ENCODE measurements at regions not wholly inside any gene's neighbourhood (a gene's known extent, or its start where the extent isn't known, plus 50 kb on each side); places are given as distances from the start of the nearest gene placed in this dataset.

DNA sequence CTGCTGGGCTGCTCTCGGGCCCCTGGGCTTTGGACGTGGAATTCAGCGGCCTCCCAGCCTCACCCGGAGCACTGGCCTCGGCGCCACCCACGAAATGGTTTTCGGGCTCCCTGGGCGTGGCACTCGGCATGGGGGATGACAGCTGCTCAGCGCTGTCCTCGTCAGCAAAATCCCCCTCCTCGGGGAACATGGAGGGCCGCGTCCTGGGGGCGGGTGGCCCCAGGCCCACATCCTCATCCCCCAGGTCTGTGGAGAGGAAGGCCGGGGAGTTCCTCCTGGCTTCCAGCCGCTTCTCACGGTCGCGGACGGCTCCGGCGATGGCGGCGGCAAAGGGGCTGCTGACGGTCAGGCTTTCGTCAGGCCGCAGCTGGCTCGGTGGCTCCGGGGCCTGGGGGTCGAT is 88.4 kb downstream of the CTTN start:
- DNase-seq, result no peak

DNA sequence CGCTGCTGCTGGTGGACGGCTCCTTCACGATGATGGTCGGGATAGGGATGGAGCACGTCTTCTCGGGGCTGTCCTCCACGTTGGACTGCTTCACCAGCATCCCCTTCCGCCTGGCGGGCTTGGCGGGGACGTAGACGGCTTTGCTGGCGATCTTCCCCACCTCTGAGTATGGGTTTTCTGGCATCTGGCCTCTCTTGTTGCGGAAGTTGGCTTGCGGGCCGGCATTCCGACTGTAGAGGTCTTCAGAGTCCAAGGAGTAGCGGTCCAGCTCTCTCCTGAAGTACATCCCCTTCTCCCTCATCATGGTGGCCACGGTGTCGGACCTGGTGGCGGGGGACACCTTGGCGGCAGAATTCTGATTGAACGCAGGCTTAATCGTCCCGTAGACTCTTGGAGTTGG is 88.8 kb downstream of the CTTN start:
- DNase-seq, result no peak

DNA sequence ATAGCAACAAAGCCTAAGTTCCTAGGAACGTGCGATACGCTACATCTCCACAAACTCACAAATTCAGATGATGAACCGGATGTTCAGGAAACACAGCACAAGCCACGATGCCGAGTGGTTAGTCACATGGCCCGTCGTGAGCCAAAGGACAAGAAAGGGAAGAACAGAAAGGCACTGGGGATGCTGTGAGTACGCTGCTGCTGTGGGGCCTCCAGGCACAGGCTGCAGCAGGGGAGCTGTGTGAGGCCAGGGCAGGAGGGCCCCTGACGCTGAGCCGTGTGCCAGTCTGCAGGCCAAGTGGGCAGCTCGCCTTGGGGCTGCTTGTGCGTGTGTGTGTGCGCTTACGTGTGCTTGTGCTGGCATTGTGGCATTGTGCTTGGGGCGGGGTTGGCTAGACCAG is 89.4 kb downstream of the CTTN start:
- no peak for DNase-seq

DNA sequence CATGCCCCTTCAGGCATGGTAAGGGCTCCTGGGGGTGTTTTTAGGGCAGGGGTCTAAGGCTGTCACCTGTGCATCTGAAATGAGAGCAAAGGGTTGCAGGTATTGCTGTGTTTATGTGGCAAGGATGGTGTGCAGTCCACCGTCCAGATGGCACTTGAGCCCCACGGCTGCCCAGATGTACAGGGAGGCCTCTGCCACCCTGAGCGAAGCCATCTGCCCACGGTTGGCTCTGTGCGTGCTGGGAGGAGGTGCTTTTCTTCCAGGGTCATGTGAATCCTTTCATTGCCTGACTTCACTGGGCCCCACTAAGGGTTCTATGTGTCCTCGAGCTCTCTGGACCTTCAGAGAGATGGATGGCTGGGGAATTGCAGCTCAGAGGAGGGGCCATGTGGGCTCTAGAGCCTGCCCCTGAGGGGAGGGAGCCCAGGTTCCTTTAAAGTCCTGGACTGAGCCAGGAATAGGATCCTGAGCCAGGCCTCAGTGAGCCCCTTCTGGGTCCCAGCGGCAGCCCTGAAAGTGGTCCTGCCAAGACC is 89.9 kb downstream of the CTTN start:
- DNase-seq, result no peak

DNA sequence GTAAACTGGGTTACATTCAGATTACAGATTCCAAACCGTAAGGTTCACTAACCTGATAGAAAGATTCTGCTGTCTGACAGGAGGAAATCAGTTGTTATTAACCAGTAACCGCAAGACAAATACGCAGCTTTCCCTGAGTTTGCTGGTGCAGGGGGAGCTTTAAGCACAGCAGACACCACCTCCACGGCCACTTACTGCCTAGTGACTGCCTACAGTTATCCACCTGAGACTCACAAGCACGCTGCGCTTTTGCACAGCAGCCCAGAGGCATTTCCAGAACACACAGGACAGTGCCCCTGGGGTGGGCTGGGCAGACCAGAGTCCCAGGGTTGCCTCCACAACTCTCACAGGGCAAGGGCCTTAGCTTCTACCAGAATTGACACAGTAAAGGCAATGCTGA is 90.9 kb downstream of the CTTN start:
- no peak for DNase-seq

DNA sequence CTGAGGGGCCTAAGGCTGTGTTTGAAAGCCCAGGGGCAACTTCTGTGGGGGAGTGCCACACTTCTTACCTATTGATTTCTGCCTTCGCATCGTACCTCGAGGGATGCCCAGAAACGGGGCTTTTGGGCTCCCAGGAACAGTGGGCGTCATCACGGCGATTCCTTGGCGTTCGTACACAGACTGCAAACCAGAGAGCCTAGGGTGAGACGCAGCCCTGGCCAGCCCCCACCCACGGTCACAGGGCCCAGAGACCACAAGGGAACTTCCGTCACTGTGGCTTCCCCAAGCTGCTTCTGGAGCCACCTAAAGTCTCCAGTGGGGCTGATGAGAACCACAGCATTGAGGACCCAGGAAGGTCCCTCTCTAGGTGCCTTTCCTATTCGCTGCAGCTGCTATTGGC is 91.9 kb downstream of the CTTN start:
- no peak for DNase-seq

DNA sequence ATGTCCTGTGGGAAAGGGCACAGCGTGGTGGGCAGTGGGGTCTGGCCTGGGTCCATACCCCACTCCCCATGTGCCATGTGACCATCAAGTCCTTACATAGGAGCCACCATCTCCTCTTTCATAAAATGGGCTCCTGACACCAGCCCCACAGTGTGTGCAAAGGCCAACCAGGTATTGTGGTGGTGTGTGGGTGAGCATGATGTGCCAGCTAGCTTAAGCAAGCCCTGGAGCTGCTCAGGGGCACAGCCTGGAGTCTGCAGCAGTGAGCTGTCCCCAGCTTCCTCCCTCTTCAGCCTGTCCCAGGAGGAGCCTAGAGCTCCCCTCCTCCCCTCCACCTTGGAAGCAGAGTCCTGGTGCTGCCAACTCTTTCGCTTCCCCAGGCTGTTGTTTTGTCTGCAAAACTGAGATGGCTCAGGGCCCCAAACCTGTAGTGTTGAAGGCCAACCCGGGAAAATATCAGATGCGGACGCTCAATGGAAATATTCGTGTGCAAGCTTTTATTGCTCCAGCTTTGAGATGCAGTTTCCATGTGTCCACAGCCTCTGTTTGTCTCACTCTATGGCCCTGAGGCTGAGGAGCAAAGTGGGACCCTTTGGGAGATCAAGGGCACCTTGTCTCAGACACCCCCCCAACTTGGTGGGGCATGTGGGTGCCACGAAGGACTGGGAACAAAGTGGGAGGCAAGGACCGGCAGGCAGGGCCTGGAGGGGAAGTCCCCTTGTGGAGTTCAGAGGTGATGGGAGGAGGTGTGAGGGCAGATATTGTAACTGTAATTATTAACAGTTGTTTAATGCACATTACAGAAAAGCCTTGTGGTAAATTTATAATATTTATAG is 92.6 kb downstream of the CTTN start:
- DNase-seq, result no peak

DNA sequence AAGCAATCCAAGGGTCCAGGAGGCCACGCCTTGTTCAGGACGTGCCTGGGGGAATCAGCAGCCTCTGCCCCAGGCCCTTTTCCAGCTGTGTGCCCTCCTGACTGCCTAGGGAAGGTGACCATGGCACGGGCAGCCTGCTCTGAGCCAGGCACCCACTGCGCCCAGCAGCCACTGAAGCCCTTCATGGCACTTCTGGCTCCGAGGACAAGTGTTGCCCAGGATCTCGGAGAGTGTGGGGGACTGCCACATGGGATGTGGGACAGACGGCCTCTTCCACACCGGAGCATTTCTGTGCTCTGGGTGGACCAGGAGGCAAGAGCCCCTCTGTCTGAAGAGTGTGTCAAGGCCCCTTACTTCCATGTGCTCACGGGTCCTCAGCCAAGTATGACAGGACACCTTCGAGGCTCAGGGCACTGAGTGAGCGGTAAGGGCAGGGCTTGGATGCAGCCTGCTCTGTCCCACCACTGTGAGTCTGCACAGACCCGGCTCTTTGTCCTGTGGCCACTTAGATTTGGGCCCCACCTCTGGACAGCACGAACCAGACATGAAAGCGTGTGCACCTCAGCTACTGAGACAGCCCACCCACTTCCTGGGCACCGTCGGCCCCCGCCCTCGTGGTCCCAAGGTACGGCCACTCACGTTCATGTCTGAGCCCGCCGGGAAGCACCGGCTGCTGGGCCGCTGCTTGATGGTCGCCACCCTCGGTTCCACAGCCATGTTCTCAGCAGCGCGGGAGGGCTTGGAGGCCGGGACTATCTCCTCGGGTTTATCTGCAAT is 93.6 kb downstream of the CTTN start:
- no peak for DNase-seq

DNA sequence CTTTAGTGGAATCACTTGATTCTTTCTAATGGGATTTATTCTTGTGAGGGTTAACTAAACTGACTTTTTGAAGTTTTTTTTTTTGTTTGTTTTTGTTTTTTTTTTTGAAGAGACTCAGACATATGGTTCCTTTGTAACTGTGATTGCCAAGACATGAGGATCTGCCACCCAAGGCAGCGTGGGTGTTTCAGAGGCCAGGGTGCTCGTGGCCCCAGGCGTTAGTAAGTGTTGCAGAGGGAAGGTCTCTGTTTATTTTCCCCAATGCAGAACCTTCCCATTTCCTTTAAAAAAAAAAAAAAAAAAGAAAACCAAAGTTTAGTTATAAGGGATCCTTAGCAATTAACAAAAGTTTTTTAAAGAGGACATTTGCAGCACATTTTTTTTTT is 94.8 kb downstream of the CTTN start:
- no peak for DNase-seq

DNA sequence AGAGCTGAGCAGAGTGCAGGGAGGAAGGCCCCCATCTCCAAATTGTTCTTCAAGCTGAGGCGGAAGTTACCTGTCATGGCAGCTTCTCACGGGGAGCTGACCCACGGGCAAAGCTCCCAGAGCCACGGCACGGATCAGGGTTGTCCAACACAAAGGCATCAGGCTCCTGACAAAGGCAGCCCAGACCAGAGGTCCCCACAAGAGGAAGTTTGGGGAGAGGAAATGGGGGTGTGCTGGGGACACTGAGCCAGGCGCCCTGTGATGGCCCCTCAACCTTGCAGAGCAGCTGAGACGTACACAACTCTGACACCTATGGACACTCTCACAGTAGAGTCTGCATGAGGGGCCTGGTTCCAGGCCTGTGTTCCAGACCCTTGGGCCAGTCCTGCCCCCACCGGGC is 95.6 kb downstream of the CTTN start:
- no peak for DNase-seq

DNA sequence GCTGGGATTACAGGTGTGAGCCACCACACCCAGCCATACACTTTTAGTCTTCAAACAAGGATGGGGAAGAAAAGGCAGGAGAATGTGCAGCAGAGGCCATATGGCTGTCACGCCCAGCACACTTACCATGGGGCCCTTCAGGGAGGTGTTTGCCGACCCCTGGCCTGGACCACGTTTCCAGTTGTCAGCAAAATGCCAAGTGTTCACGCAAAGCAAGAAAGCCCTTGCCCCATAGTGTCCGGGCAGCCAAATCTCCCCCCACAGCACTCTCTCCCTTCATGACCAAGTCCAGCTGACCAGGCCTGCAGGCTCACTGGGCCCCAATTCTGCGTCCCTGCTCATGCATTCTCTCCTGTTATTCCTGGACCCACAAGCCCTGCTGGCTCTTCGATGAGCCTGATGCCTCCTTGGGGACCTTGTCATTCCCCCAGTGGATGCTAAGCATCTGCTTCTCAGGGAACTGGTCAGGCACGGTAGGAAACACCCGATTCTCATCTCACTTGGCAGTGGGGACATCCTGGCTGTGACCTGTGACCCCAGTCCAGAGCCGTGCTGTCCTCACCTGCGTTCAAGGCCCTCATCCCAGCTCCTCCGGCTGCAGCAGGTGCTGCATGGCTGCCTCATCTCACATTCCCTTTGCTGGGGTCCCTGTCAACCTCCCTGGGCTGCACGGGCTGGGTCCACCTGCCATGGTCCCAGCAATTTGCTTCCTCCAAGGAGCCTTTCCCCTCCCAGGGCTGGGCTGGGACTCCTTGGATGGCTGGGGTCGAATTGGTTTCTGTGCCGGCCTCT is 96.4 kb downstream of the CTTN start:
- DNase-seq, result no peak

DNA sequence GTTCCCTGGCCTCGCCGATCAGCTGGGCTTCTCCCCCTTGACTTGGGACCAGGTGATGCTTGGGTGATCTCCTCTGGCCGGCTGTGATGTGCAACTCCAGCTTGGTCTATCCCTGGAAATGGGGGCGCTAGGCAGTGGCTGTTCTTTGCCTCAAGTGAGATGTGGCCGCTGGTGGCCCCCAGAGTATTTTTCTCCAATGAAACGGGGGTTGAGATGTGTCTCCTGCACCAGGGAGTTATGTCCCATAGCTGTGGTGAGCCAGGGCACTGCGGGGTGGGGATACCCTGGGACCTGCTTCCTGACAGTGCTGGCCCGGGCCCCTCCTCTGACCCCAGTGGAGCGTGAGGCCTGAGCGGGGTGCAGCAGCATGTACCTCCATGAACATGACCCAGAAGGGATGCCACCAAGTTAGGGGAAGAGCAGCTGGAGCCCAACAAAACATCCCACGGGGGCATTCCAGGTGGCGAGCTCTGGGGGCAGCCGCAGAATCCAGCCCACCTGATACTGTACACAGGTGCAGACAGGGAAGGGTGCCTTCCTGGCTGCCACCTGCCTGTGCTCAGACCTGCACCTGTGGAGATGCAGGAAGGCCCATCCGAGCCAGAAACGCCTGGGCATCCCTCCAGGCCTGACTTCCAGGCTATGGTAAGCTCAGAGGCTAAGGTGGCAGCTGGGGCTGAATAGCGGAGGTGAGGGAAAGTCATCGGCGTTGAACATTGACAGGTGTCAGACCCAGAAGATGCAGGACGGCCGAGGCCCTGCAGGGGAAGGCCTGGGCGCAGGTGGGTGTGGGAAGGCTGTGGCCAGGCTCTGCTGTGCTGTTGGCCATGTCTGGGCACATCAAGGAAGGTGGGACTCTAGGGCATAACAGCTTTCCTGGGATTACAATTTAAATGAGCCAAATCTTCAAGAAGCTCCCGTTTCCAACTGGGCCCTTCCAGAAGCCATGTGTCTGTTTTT is 97.3 kb downstream of the CTTN start:
- peak; percentile 72 for DNase-seq

DNA sequence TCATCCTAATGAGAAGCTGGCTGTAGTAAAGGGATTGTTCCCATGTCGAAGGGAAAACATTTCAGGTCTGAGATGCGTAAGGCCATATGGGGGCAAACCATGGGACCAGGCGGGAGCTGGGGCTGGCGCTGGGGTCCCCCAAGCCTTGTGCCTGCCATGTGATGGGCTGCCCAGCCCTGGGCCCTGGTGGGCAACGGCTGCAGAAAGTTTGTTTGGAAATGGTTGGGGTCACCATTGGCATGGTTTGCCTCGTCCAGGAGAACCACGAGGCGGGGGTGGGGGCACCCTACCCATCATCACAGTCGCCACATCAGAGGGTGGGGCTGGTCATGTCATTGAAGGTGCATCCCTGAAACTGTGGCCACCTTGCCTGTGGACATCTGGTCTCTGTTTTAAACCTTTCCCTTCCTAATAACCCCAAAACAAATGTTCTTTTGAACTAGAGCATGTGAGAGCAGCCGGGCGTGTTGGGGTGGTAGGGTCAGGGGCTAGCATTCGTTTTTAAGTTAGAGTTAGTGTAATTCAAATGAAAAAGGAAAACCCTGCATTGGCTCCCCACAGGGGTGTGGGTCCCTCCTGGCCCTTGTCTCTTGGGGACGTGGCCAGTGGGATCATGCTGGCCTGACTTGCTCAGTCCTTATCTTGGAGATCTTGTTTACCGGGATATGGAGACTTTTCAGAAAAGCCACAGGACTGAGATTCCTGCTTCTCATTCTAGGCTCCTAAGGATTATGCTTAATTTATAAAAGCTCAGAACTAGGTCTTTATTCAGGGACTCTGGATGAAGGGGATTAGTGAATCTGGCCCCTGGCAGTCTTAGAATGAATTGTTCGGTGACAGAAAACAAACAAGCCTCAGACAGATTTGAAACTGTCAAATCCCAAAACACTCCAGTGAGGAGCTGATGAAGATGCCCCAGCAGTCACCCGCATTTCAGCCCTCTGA is 98.5 kb downstream of the CTTN start:
- DNase-seq, result no peak

DNA sequence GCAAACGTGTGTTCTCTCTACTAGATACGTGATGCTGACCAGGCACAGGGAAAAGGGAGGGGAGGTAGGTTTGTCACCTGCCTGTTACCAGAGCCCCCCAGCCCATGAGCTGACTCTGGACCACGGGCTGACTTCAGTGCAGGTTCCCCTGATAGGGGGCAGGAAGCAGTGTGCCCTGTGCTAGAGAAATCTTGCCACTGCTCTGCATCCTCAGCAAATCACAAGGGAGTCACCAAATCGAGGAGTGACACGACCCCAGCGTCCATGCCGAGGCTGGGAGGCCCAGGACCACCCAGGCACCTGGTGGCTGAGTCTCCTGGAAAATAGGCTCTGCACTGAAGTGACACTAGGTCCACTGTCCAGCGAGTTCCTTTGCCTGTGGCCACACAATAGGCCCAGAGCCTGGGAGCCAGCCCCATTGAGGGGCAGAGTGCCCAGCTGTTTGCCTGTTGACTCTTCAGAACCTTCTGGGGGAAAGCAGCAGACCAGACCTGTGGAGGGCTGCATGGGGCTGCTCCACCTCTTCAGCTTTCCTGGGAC is 99.3 kb downstream of the CTTN start:
- DNase-seq, result no peak

DNA sequence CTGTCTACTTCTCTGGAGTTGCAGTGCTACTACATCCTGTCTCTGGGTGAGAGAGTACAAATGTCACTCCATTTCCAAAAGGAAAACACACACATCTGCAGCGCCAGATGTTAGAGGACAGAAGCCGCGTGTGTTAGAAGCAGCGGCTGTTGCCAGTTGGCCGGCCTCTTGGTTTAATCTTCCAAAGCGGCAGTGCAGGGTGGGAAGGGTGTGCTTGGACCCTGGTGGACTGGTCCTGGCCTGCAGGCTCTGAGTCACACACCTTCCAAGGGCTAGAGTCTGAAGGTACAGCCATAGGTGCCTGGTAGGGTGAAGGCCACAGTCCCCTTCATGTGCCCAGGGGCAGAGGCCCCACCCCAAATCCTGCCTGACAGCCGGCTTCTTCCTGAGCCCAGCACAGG is 99.8 kb downstream of the CTTN start:
- no peak for DNase-seq

DNA sequence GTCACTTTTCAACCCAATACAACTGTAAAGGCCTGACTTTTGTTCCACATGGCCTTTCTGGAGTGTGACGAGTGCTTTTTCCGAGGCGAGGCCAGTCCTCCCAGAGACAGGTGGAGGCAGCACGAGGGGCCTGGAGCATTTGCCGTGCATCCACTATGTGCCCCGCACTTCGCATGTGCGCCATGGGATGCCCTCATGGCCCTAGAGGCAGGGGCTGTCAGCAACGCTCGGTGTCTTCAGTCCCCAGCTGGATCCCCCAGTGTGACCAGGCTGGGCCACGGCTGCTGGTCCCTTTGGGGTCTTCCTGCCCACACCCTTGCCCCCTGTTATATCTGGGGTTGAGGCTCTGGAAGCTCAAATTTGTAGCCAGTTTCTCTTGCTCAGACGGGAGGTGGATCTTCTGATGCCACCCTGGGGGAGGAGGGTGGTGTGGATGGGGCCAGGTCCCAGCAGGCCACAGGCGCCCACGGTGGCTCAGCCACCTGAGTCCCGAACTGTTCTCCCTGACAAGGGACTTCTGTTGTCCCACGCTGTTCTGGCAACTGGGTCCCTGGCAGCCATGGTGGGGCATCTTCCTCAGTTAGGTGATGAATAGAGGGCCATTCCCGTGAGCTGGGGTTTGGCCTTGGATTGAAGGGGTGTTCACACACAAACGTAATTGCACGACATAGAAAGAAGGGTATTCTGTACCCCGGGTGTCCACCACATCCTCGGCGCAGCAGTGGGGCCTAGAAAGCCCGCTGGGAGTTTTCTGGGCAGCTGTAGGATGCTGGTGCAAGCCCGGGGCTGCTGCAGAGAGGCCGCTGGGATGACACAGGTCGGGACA is 100.9 kb downstream of the CTTN start:
- DNase-seq, result no peak

DNA sequence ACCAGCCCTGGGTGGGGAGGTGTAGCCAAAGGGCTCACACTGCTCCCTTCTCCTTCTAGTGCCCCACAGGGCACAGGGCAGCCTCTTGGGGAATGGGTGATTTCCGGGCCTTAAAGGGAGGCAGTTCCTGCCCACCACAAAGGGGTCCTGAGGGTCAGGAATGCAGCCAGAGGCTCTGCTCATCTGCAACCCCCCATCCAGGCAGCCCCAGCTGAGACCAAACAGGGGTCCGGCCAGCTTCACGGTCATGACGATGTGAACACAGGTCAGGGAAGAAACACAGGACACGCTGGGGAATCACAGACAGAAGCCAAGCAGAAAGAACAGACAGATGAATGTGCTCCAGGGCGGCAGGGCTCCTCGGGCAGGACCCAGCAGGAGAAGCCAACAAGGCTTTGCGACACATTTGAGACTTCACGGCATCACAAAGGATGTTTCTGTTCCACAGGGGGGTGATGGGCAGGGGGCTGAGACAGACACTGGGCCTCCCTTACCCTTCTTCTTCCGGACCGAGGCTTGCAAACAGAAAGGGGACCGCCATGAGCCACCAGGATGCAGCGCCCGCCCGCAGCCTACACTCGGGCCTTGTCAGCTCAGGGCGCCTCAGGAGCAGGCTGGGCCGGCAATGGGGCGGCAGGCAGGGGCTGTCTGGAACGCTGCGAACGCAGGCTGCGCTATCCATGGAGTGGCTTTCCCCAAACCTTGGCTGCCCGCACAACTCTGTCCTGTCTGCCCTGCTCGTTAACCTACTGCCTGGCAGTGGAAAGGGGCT is 101.9 kb downstream of the CTTN start:
- no peak for DNase-seq

DNA sequence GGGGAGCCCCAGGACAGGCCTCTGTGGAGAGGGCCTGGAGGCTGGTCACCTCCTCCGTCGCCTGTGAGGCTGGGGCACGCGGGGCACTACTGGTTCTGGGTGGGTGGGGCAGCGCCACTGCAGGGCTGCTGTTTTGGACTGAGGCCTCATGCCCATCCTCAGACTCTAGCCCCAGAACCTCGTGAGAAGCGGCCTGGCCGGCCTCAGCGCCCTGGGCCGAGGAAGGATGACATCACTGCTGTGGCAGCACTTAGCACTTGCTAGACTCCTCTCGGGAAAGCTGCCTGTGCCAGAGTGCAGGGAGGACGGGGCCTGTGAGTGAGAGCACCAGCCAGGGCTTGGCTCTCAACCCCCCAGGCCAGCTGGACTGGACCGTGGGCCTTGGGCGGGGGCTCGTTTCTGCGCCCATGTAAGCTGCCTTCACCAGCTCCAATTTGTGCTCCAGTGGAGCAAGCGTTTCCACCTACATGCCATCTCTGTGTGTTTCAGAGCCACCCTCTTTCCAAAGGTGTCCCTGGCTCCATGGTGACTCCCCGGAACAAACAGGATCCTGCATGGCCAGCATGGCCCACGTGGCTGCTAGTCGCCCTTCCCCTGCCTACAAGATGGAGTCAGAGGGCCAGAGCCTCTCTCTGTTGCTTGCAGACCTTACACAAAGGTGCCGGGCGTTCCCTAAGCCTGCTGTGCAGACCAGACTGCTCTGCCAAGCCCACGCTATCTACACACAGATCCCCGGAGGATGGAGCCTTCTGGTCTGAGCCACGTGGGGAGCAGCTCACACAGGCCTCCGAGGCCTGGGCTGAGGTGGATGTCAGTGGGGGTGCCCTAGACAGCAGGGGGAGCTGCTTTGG is 102.9 kb downstream of the CTTN start:
- peak; percentile 21 for DNase-seq

Measured in COR-L47 (cell line).